Neutrophil (primary cell): ENCODE measurements at regions not wholly inside any gene's neighbourhood (a gene's known extent, or its start where the extent isn't known, plus 50 kb on each side); places are given as distances from the start of the nearest gene placed in this dataset.

Experiments
- H3K27ac ChIP-seq: fragments of 200-600 bp; sonication (generic); 2 replicates; pipeline ENCODE4 v1.5.1; 2016; ENCODE audit warnings: mild to moderate bottlenecking, moderate library complexity
- H3K27me3 ChIP-seq: fragments of 200-600 bp; sonication (generic); 2 replicates; pipeline ENCODE4 v1.6.0; 2016; ENCODE audit warnings: mild to moderate bottlenecking
- H3K36me3 ChIP-seq: fragments of 200-600 bp; sonication (generic); 2 replicates; pipeline ENCODE4 v1.5.1; 2017
- H3K4me1 ChIP-seq, 2 experiments: fragments of 200-600 bp in 1 of 2; sonication (generic) in 1 of 2; 1 replicate in 1 of 2; 2 replicates in 1 of 2; pipeline versions ENCODE4 v1.5.1 to v1.6.1; 2013 to 2016; ENCODE audit warnings: low read depth in 1 of 2, low read length in 1 of 2, mild to moderate bottlenecking in 1 of 2, moderate library complexity in 1 of 2; ENCODE audit not compliant: control insufficient read depth in 1 of 2, insufficient read depth in 1 of 2
- H3K4me3 ChIP-seq, 2 experiments: fragments of 200-600 bp in 1 of 2; sonication (generic) in 1 of 2; 1 replicate in 1 of 2; 2 replicates in 1 of 2; pipeline ENCODE4 v1.5.1; 2013 to 2016; ENCODE audit warnings: low read depth in 1 of 2, low read length in 1 of 2, mild to moderate bottlenecking in 1 of 2, moderate library complexity in 1 of 2
- H3K9me3 ChIP-seq: fragments of 200-600 bp; sonication (generic); 2 replicates; pipeline ENCODE4 v1.5.1; 2016
- CTCF ChIP-seq: fragments of 200-600 bp; sonication (generic); IDR thresholded peaks from 2 replicates; pipeline ENCODE4 v1.5.1; 2016; ENCODE audit warnings: antibody characterized with exemption

DNA sequence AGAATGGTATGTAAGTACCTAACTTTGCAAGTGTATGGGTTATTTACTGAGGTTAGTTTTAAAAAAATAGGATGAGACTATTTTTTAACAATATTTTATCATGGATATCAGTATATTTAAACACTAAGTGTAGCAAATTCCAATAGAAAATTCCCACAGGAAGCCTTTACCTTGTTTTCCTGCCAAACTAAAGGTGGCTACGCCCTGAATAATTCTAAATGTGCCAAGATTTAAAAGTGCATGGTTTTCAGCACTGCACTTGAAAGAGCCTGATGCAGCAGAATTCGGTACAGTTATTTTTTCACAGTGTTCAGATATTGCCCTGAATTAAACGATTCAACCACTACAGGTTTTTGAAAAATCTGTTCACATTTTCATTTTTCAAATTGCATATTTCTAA lies 1622.8 kb upstream of the B3GALT2 start:
- TF ChIP-seq CTCF: no peak
- no peak overlapping the region for H3K4me3 ChIP-seq
- no peaks in the 10 kb centered on the region for H3K36me3 ChIP-seq
- H3K27ac ChIP-seq: no peak overlapping the region
- H3K9me3 ChIP-seq: no peaks in the 10 kb centered on the region
- H3K27me3 ChIP-seq: no peaks in the 10 kb centered on the region
- H3K4me1 ChIP-seq: no peaks in the 10 kb centered on the region

DNA sequence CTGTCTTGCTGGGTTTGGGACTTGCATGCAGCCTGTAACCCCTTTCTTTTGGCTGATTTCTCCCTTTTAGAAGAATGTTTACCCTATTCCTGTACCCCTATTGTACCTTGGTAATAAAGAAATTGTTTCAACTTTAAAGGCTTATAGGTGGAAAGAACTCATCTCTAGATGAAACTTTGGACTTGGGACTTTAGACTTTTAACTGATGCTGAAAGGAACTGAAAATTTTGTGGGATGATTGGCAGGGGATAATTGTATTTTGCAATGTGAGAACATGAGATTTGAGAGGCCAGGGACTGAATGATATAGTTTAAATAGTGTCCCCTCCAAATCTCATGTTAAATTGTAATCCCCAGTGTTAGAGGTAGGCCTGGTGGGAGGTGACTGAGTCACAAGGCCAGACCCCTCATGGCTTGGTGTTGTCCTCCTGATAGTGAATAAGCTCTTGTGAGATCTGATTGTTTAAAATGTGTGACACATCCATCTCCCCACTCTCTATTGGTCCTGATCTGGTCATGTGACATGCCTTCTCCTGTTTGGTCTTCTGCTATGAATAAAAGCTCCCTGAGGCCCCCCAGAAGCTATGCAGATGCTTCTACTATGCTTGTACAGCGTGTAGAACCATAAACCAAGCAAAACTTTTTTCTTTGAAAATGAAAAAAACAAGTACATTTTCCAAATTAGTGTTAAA lies 1621.3 kb upstream of the B3GALT2 start:
- Histone ChIP-seq H3K9me3 (no peaks in the 10 kb centered on the region), H3K27me3 (no peaks in the 10 kb centered on the region), H3K4me1 (no peaks in the 10 kb centered on the region), H3K27ac (no peak overlapping the region), H3K4me3 (no peak overlapping the region), H3K36me3 (no peaks in the 10 kb centered on the region)
- no peak for TF ChIP-seq CTCF

- Histone ChIP-seq H3K36me3 (no peaks in the 10 kb centered on the region), H3K4me1 (no peaks in the 10 kb centered on the region), H3K4me3 (no peak overlapping the region), H3K27ac (no peak overlapping the region), H3K9me3 (no peaks in the 10 kb centered on the region), H3K27me3 (no peaks in the 10 kb centered on the region)
- TF ChIP-seq CTCF: no peak
Observed at GRCh38 chr1:194802572-194802971, 1616.2 kb upstream of the B3GALT2 start.

- H3K36me3 ChIP-seq: no peaks in the 10 kb centered on the region
Observed at GRCh38 chr1:194795917-194796593, 1609.6 kb upstream of the B3GALT2 start.

GRCh38 chr1:194787001-194787400 lies 1600.6 kb upstream of the B3GALT2 start:
- no peak overlapping the region for H3K27ac ChIP-seq
- TF ChIP-seq CTCF: no peak
- H3K36me3 ChIP-seq: no peaks in the 10 kb centered on the region
- H3K4me1 ChIP-seq: no peaks in the 10 kb centered on the region
- no peaks in the 10 kb centered on the region for H3K9me3 ChIP-seq
- H3K4me3 ChIP-seq: no peak overlapping the region
- no peaks in the 10 kb centered on the region for H3K27me3 ChIP-seq

More at GRCh38 chr1:194795917-194796593, 1609.6 kb upstream of the B3GALT2 start:
- no peaks in the 10 kb centered on the region for H3K9me3 ChIP-seq
- no peaks in the 10 kb centered on the region for H3K27me3 ChIP-seq
- H3K4me3 ChIP-seq: no peak overlapping the region
- no peak for TF ChIP-seq CTCF
- no peak overlapping the region for H3K27ac ChIP-seq
- H3K4me1 ChIP-seq: no peaks in the 10 kb centered on the region
